ENCODE measurements at regions not wholly inside any gene's neighbourhood (a gene's known extent, or its start where the extent isn't known, plus 50 kb on each side); places are given as distances from the start of the nearest gene placed in this dataset.

GRCh38 chr15:59917504-59918157 lies 86.5 kb upstream of the FOXB1 start:
- TF ChIP-seq EZH2 (IDR thresholded peaks at IDR 0.05; ENCODE audit: low read length, missing control alignments) (no peak), CTCF (conservative IDR thresholded peaks at IDR 0.05 in 1 of 2, IDR thresholded peaks at IDR 0.05 in 1 of 2; ENCODE audit: low read depth in 1 of 2, low read length in 2 of 2) (peak; percentile 9 to 60)

Data from fibroblast of lung (primary cell).